Erythroblast (primary cell): ENCODE measurements at regions not wholly inside any gene's neighbourhood (a gene's known extent, or its start where the extent isn't known, plus 50 kb on each side); places are given as distances from the start of the nearest gene placed in this dataset.
"Not testable (repeated sequence)": the region's sequence is repeated elsewhere in the genome, so short reads cannot be mapped to it uniquely, and the experiment has no call there.

Experiments used
- GATA1 ChIP-seq: IDR thresholded peaks from 2 replicates; pipeline ENCODE4 v1.6.1; 2011; ENCODE audit warnings: low read depth, mild to moderate bottlenecking, control low read depth, low read length, moderate library complexity
- POLR2A ChIP-seq: IDR thresholded peaks from 2 replicates; pipeline ENCODE4 v1.6.1; 2011; ENCODE audit warnings: mild to moderate bottlenecking, low read length

GRCh38 chr6:86012991-86013390 is 370.3 kb upstream of the SYNCRIP start:
- not testable (repeated sequence) for TF ChIP-seq POLR2A, GATA1
